ENCODE measurements at regions not wholly inside any gene's neighbourhood (a gene's known extent, or its start where the extent isn't known, plus 50 kb on each side); places are given as distances from the start of the nearest gene placed in this dataset.

GRCh38 chr9:18114559-18115475, 359.1 kb upstream of the ADAMTSL1 start:
- ATAC-seq = no peak
- Histone ChIP-seq H3K4me3 (replicated peaks in 1 of 3; ENCODE audit: insufficient read depth in 1 of 3, low read depth in 2 of 3, low read length in 3 of 3) (no peak overlapping the region), H3K27me3 (ENCODE audit: control insufficient read depth in 1 of 2, insufficient read depth in 2 of 2, low read length in 2 of 2) (no peaks in the 10 kb centered on the region), H3K9me3 (ENCODE audit: low read length) (no peaks in the 10 kb centered on the region), H4K20me1 (ENCODE audit: insufficient read depth, low read length) (no peaks in the 10 kb centered on the region), H3K4me1 (ENCODE audit: insufficient read depth, low read length) (no peaks in the 10 kb centered on the region), H3K36me3 (replicated peaks in 1 of 2; ENCODE audit: control insufficient read depth in 1 of 2, insufficient read depth in 2 of 2, low read length in 2 of 2) (no peaks in the 10 kb centered on the region), H3K9ac (ENCODE audit: insufficient read depth, low read depth, low read length) (no peak overlapping the region), H3K4me2 (ENCODE audit: low read depth, low read length) (no peak overlapping the region), H3K79me2 (ENCODE audit: insufficient read depth, low read length) (no peaks in the 10 kb centered on the region), H2AFZ (ENCODE audit: low read length) (no peak overlapping the region), H3K27ac (ENCODE audit: extremely low read length, insufficient read depth, low read length) (no peak overlapping the region)
- BruUV-seq (replicated peaks) = no TSS peak
- FAIRE-seq = no peak
- in situ Hi-C loops (cut with HindIII; ENCODE audit: extremely low pct_ligation_motif_present, low pct_unique_long_range_greater_than_20kb) = no loop called here
- no peak for DNase-seq (ENCODE audit: low spot score)
- intact Hi-C loops (cut with micrococcal nuclease; ENCODE audit: unreplicated experiment) = no loop called here
- CTCF ChIA-PET (ENCODE audit: low intra/inter-chr PET ratio, low total read pairs) = no interaction called here
- POLR2A ChIA-PET = no interaction called here
- 5% methylated on average over 10 of the region's 10 CpGs for WGBS (ENCODE audit: low lambda C conversion rate)
- TF ChIP-seq ZNF205 (CRISPR knock-in tag; IDR thresholded peaks at IDR 0.05) = no peak
- no peak for TF ChIP-seq GTF2F1 (IDR thresholded peaks at IDR 0.05; ENCODE audit: low read length)
- TF ChIP-seq SIN3A (IDR thresholded peaks at IDR 0.05; ENCODE audit: borderline replicate concordance, low read depth, low read length) = no peak
- no peak for TF ChIP-seq ZNF354B (CRISPR knock-in tag; IDR thresholded peaks at IDR 0.05)
- TF ChIP-seq ELF3 (CRISPR knock-in tag; IDR thresholded peaks at IDR 0.05) = no peak
- TF ChIP-seq NR0B2 (CRISPR knock-in tag; IDR thresholded peaks at IDR 0.05) = no peak
- TF ChIP-seq FOXA1 (IDR thresholded peaks at IDR 0.05) = no peak
- no peak for TF ChIP-seq FOXA1 (CRISPR knock-in tag; IDR thresholded peaks at IDR 0.05)
- TF ChIP-seq ZBTB42 (CRISPR knock-in tag; IDR thresholded peaks at IDR 0.05) = no peak
- TF ChIP-seq KLF13 (CRISPR knock-in tag; IDR thresholded peaks at IDR 0.05) = no peak
- no peak for TF ChIP-seq ZMAT5 (CRISPR knock-in tag; IDR thresholded peaks at IDR 0.05; ENCODE audit: borderline replicate concordance, low read depth)
- TF ChIP-seq ZHX2 (IDR thresholded peaks at IDR 0.05; ENCODE audit: low read depth) = no peak
- TF ChIP-seq ZHX2 (CRISPR knock-in tag; IDR thresholded peaks at IDR 0.05; ENCODE audit: borderline replicate concordance) = no peak
- TF ChIP-seq CBFB (CRISPR knock-in tag; IDR thresholded peaks at IDR 0.05) = no peak
- TF ChIP-seq NCOA1 (CRISPR knock-in tag; IDR thresholded peaks at IDR 0.05) = no peak
- no peak for TF ChIP-seq ZZZ3 (CRISPR knock-in tag; IDR thresholded peaks at IDR 0.05; ENCODE audit: borderline replicate concordance)
- no peak for TF ChIP-seq ZNF616 (CRISPR knock-in tag; IDR thresholded peaks at IDR 0.05; ENCODE audit: low read depth)
- no peak for TF ChIP-seq TFE3 (CRISPR knock-in tag; IDR thresholded peaks at IDR 0.05)

All from HepG2 (cell line).